ENCODE measurements at regions not wholly inside any gene's neighbourhood (a gene's known extent, or its start where the extent isn't known, plus 50 kb on each side); places are given as distances from the start of the nearest gene placed in this dataset.

- ATAC-seq (no peak), DNase-seq (ENCODE audit: low spot score) (no peak)
- CTCF ChIA-PET: no interaction called here
- Mint-ChIP-seq H3K36me3 (peaks cover 59% of the 10 kb centered on the region), H3K9me3 (peaks cover 79% of the 10 kb centered on the region), H3K27ac (no peak overlapping the region), H3K4me3 (no peak overlapping the region), H3K4me1 (no peaks in the 10 kb centered on the region), H3K27me3 (ENCODE audit: low read depth) (peaks cover 8% of the 10 kb centered on the region)
- no peak for TF ChIP-seq ATF2 (CRISPR knock-in tag; IDR thresholded peaks at IDR 0.05; ENCODE audit: borderline replicate concordance, low read depth)
- TF ChIP-seq KAT7 (CRISPR knock-in tag; IDR thresholded peaks at IDR 0.05; ENCODE audit: borderline replicate concordance): no peak
- no peak for TF ChIP-seq ZNF263 (CRISPR knock-in tag; IDR thresholded peaks at IDR 0.05; ENCODE audit: low read depth)
- TF ChIP-seq ZNF281 (CRISPR knock-in tag; IDR thresholded peaks at IDR 0.05): no peak
- TF ChIP-seq FOXK1 (CRISPR knock-in tag; IDR thresholded peaks at IDR 0.05): no peak
- TF ChIP-seq SMAD3 (CRISPR knock-in tag; IDR thresholded peaks at IDR 0.05; ENCODE audit: borderline replicate concordance): no peak
- TF ChIP-seq E2F5 (CRISPR knock-in tag; IDR thresholded peaks at IDR 0.05): no peak
- no peak for TF ChIP-seq NR1H2 (CRISPR knock-in tag; IDR thresholded peaks at IDR 0.05)
- no peak for TF ChIP-seq ZNF317 (CRISPR knock-in tag; IDR thresholded peaks at IDR 0.05; ENCODE audit: borderline replicate concordance, low read depth)
- TF ChIP-seq STAT6 (CRISPR knock-in tag; conservative IDR thresholded peaks at IDR 0.05; ENCODE audit: low read depth): no peak
- no peak for TF ChIP-seq CDX4 (CRISPR knock-in tag; IDR thresholded peaks at IDR 0.05; ENCODE audit: borderline replicate concordance)
- no peak for TF ChIP-seq HMGA2 (CRISPR knock-in tag; IDR thresholded peaks at IDR 0.05)
- POLR2A ChIA-PET: no interaction called here
Observed at GRCh38 chrY:12285608-12286007, 415.4 kb upstream of the USP9Y start.

- Mint-ChIP-seq H3K4me1 (no peaks in the 10 kb centered on the region), H3K4me3 (no peak overlapping the region), H3K27me3 (ENCODE audit: low read depth) (peaks cover 6% of the 10 kb centered on the region), H3K36me3 (peaks cover 39% of the 10 kb centered on the region), H3K9me3 (peaks cover 59% of the 10 kb centered on the region), H3K27ac (no peak overlapping the region)
- ATAC-seq: no peak
- CTCF ChIA-PET: no interaction called here
- POLR2A ChIA-PET: no interaction called here
- TF ChIP-seq GABPB1 (CRISPR knock-in tag; IDR thresholded peaks at IDR 0.05): no peak
- DNase-seq (ENCODE audit: low spot score): no peak
Observed at GRCh38 chrY:12288919-12289318, 412.1 kb upstream of the USP9Y start.

GRCh38 chrY:12289415-12289814 lies 411.6 kb upstream of the USP9Y start:
- H3K36me3 Mint-ChIP-seq: peaks cover 35% of the 10 kb centered on the region
- H3K4me3 Mint-ChIP-seq: no peak overlapping the region
- H3K27ac Mint-ChIP-seq: no peak overlapping the region
- DNase-seq (ENCODE audit: low spot score): no peak
- POLR2A ChIA-PET: no interaction called here
- peaks cover 4% of the 10 kb centered on the region for H3K27me3 Mint-ChIP-seq (ENCODE audit: low read depth)
- no peaks in the 10 kb centered on the region for H3K4me1 Mint-ChIP-seq
- H3K9me3 Mint-ChIP-seq: peaks cover 58% of the 10 kb centered on the region
- CTCF ChIA-PET: no interaction called here
- ATAC-seq: no peak
- TF ChIP-seq ZNF425 (CRISPR knock-in tag; conservative IDR thresholded peaks at IDR 0.05): no peak
- no peak for TF ChIP-seq USF1 (CRISPR knock-in tag; IDR thresholded peaks at IDR 0.05)
- TF ChIP-seq NR3C1 (CRISPR knock-in tag; conservative IDR thresholded peaks at IDR 0.05; ENCODE audit: low read depth): no peak
